Endodermal cell (in vitro differentiated cells): ENCODE measurements at regions not wholly inside any gene's neighbourhood (a gene's known extent, or its start where the extent isn't known, plus 50 kb on each side); places are given as distances from the start of the nearest gene placed in this dataset.

Experiments
- DNase-seq: peaks from one replicate; pipeline ENCODE4 v3.0.0-alpha.2; 2017
- H3K27ac ChIP-seq: 2 replicates; pipeline ENCODE4 v1.5.1; 2013; ENCODE audit warnings: mild to moderate bottlenecking, low read depth, low read length, moderate library complexity
- H3K27me3 ChIP-seq: 2 replicates; pipeline ENCODE4 v1.6.1; 2013; ENCODE audit warnings: mild to moderate bottlenecking, low read length, moderate library complexity; ENCODE audit not compliant: insufficient read depth, control insufficient read depth, poor library complexity, severe bottlenecking
- H3K36me3 ChIP-seq: 2 replicates; pipeline ENCODE4 v1.7.0; 2013; ENCODE audit warnings: mild to moderate bottlenecking, low read length, moderate library complexity; ENCODE audit not compliant: control insufficient read depth, insufficient read depth
- H3K4me1 ChIP-seq: one replicate; pipeline ENCODE4 v1.7.0; 2013; ENCODE audit warnings: low read length; ENCODE audit not compliant: control insufficient read depth, insufficient read depth
- H3K4me3 ChIP-seq: 2 replicates; pipeline ENCODE4 v1.5.1; 2013; ENCODE audit warnings: mild to moderate bottlenecking, low read length, moderate library complexity
- H3K9ac ChIP-seq: 2 replicates; pipeline ENCODE4 v1.6.1; 2013; ENCODE audit warnings: mild to moderate bottlenecking, low read length, moderate library complexity; ENCODE audit not compliant: poor library complexity, severe bottlenecking; ENCODE audit errors: extremely low read depth
- H3K9me3 ChIP-seq: 2 replicates; pipeline ENCODE4 v1.6.1; 2013; ENCODE audit warnings: mild to moderate bottlenecking, low read length, moderate library complexity; ENCODE audit not compliant: control insufficient read depth
- H3K27ac Mint-ChIP-seq: 2 replicates; pipeline ENCODE4 v1.8.0; 2020; ENCODE audit warnings: mixed read lengths
- H3K27me3 Mint-ChIP-seq: 2 replicates; pipeline ENCODE4 v1.8.0; 2021; ENCODE audit warnings: mild to moderate bottlenecking, mixed read lengths; ENCODE audit not compliant: insufficient read depth
- H3K36me3 Mint-ChIP-seq: 2 replicates; pipeline ENCODE4 v1.8.0; 2020; ENCODE audit warnings: low read depth, mixed read lengths
- H3K4me1 Mint-ChIP-seq: 2 replicates; pipeline ENCODE4 v1.8.0; 2020; ENCODE audit warnings: mixed read lengths
- H3K4me3 Mint-ChIP-seq: 2 replicates; pipeline ENCODE4 v1.8.0; 2020; ENCODE audit warnings: mild to moderate bottlenecking, moderate library complexity, mixed read lengths
- H3K9me3 Mint-ChIP-seq: 2 replicates; pipeline ENCODE4 v1.8.0; 2020; ENCODE audit warnings: mild to moderate bottlenecking, mixed read lengths
- WGBS, 2 experiments: methylation state at CpG; one replicate each; pipeline versions ENCODE4 v1.1.5 to v1.1.7; 2013; ENCODE audit warnings: missing lambda C conversion rate in 2 of 2, mixed read lengths in 1 of 2; ENCODE audit not compliant: insufficient coverage in 1 of 2, insufficient read length in 1 of 2; 5-methylcytosine and 5-hydroxymethylcytosine counted together
- TF ChIP-seq, protein P1 (sequence below): fragments of 200-600 bp; sonication (generic); conservative IDR thresholded peaks from 2 replicates; pipeline ENCODE4 v1.5.0; 2021; ENCODE audit warnings: antibody characterized with exemption, mild to moderate bottlenecking

DNA sequence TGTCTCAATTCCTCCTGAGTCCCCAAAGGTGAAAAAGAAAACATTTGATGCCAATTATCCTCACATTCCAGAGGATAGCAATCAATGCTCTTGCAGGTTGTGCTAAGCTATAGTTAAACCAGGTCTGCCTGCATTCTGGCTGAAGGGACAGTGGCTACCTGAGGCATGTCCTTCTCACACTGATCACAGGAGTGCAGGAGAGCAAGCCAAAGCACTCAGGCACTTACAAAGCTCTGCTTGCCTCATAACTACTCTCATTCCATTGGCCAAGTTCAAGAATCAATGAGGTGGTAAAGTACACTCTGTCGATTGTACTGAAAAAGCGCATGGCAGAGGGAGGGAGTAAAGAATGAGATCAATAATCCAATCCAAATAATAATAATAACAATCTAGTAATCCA, 342.0 kb upstream of the PPP2R3A start:
- H3K9me3 ChIP-seq, result no peaks in the 10 kb centered on the region
- H3K27ac Mint-ChIP-seq, result no peak overlapping the region

DNA sequence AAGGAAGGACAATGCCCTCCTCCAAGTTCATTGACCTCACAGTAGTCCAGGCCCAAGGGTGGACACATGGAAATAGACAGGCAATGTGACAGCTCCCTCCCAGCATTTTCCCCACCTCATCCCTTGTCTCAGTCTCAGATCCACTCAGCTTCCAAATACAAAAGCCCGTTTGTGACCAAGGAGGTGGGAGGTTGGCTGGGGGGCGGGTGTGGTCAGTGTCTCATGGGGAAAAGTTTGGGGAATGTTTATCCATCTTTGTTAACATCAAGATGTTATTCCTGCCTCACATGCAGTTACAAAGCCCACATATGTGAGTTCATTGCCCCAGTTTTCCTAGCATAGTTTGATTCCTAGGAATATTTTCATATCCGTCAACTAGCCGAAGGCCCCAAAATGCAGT, 338.5 kb upstream of the PPP2R3A start:
- Histone ChIP-seq H3K9ac (no peak overlapping the region), H3K27me3 (no peaks in the 10 kb centered on the region), H3K27ac (no peak overlapping the region), H3K4me3 (no peak overlapping the region), H3K4me1 (peaks cover 7% of the 10 kb centered on the region), H3K36me3 (no peaks in the 10 kb centered on the region), H3K9me3 (no peaks in the 10 kb centered on the region)
- H3K4me1 Mint-ChIP-seq, result peaks cover 12% of the 10 kb centered on the region
- no peak overlapping the region for H3K4me3 Mint-ChIP-seq
- no peaks in the 10 kb centered on the region for H3K27me3 Mint-ChIP-seq
- H3K36me3 Mint-ChIP-seq, result no peaks in the 10 kb centered on the region
- H3K27ac Mint-ChIP-seq, result no peak overlapping the region
- WGBS, 2 experiments, result 99 to 100% methylated on average over 2 to 4 of the region's 4 CpGs
- no peaks in the 10 kb centered on the region for H3K9me3 Mint-ChIP-seq
- TF ChIP-seq, protein P1, sequence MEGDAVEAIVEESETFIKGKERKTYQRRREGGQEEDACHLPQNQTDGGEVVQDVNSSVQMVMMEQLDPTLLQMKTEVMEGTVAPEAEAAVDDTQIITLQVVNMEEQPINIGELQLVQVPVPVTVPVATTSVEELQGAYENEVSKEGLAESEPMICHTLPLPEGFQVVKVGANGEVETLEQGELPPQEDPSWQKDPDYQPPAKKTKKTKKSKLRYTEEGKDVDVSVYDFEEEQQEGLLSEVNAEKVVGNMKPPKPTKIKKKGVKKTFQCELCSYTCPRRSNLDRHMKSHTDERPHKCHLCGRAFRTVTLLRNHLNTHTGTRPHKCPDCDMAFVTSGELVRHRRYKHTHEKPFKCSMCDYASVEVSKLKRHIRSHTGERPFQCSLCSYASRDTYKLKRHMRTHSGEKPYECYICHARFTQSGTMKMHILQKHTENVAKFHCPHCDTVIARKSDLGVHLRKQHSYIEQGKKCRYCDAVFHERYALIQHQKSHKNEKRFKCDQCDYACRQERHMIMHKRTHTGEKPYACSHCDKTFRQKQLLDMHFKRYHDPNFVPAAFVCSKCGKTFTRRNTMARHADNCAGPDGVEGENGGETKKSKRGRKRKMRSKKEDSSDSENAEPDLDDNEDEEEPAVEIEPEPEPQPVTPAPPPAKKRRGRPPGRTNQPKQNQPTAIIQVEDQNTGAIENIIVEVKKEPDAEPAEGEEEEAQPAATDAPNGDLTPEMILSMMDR, result no peak
- no peak for DNase-seq

More for the DNA sequence above, 342.0 kb upstream of the PPP2R3A start:
- TF ChIP-seq, protein P1, result no peak
- Histone ChIP-seq H3K4me3 (no peak overlapping the region), H3K27me3 (no peaks in the 10 kb centered on the region), H3K36me3 (no peaks in the 10 kb centered on the region), H3K4me1 (peaks cover 7% of the 10 kb centered on the region), H3K27ac (no peak overlapping the region), H3K9ac (no peak overlapping the region)
- Mint-ChIP-seq H3K9me3 (no peaks in the 10 kb centered on the region), H3K36me3 (no peaks in the 10 kb centered on the region), H3K27me3 (no peaks in the 10 kb centered on the region), H3K4me1 (peaks cover 10% of the 10 kb centered on the region), H3K4me3 (no peak overlapping the region)
- DNase-seq, result peak; percentile 47
- 93% methylated on average over 2 of the region's 2 CpGs; no CpG with 5 or more reads in 1 of the 2 experiments for WGBS, 2 experiments

DNA sequence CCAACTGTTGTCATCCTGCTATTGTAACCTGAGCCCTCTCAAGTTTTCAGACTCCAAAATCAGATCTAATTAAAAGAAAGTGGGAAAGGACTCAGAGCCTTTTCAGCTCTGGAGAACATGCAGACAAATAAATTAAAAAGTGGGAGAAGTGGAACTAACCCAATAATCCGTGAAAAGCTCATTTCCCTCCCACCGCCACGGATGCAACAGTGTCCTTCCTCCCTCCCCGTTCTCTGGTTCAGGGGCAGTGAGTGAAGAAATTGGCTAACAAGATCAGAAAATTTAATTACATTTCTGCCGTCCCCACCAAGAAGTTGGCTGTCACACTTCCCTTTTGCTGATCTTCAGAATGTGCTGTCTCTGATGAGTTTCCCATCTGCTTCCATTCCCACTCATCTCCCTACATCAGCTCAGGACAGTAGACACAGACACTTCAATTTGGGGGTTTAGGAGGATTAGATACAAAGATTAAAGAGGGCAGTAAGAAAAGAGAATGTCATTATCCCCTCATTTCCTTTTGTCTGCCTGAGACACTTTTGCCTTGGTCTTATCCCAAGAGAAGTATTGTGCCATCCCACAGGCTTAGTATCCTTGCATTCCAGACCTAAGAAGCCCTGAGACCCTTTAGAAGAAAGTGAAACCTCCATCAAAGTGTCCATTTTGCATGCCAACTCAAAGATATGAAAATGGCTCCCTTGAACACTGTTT, 335.7 kb upstream of the PPP2R3A start:
- Mint-ChIP-seq H3K27ac (no peak overlapping the region), H3K4me3 (no peak overlapping the region), H3K36me3 (no peaks in the 10 kb centered on the region), H3K4me1 (peaks cover 2% of the 10 kb centered on the region), H3K9me3 (no peaks in the 10 kb centered on the region), H3K27me3 (no peaks in the 10 kb centered on the region)
- DNase-seq, result no peak
- H3K27ac ChIP-seq, result no peak overlapping the region
- H3K4me1 ChIP-seq, result no peaks in the 10 kb centered on the region
- H3K9me3 ChIP-seq, result no peaks in the 10 kb centered on the region
- H3K27me3 ChIP-seq, result no peaks in the 10 kb centered on the region
- 82 to 90% methylated on average over 5 of the region's 5 CpGs for WGBS, 2 experiments
- no peak overlapping the region for H3K4me3 ChIP-seq
- H3K36me3 ChIP-seq, result no peaks in the 10 kb centered on the region
- TF ChIP-seq, protein P1, result no peak
- no peak overlapping the region for H3K9ac ChIP-seq
